ENCODE measurements at regions not wholly inside any gene's neighbourhood (a gene's known extent, or its start where the extent isn't known, plus 50 kb on each side); places are given as distances from the start of the nearest gene placed in this dataset.

- DNase-seq = no peak
Observed at GRCh38 chr4:1541449-1542225, 135.4 kb upstream of the NKX1-1 start.

GRCh38 chr4:1540601-1541375, 134.5 kb upstream of the NKX1-1 start:
- no peak for DNase-seq

GRCh38 chr4:1539859-1540600, 133.8 kb upstream of the NKX1-1 start:
- DNase-seq = no peak

GRCh38 chr4:1538941-1539772, 132.9 kb upstream of the NKX1-1 start:
- DNase-seq = no peak

- DNase-seq = no peak
Observed at GRCh38 chr4:1538096-1538410, 131.8 kb upstream of the NKX1-1 start.

- no peak for DNase-seq
Observed at GRCh38 chr4:1537410-1538095, 131.3 kb upstream of the NKX1-1 start.

GRCh38 chr4:1536579-1537409, 130.6 kb upstream of the NKX1-1 start:
- no peak for DNase-seq

- DNase-seq = no peak
Observed at GRCh38 chr4:1535926-1536578, 129.8 kb upstream of the NKX1-1 start.

GRCh38 chr4:1534876-1535526, 128.8 kb upstream of the NKX1-1 start:
- no peak for DNase-seq

GRCh38 chr4:1534095-1534872, 128.0 kb upstream of the NKX1-1 start:
- DNase-seq = no peak

GRCh38 chr4:1533501-1534064, 127.3 kb upstream of the NKX1-1 start:
- DNase-seq = no peak

GRCh38 chr4:1532549-1533395, 126.5 kb upstream of the NKX1-1 start:
- no peak for DNase-seq

- no peak for DNase-seq
Observed at GRCh38 chr4:1531683-1532548, 125.7 kb upstream of the NKX1-1 start.

- DNase-seq = no peak
Observed at GRCh38 chr4:1530356-1530755, 124.1 kb upstream of the NKX1-1 start.

- DNase-seq = no peak
Observed at GRCh38 chr4:1524761-1525160, 118.5 kb upstream of the NKX1-1 start.

- DNase-seq = no peak
Observed at GRCh38 chr4:1523907-1524636, 117.8 kb upstream of the NKX1-1 start.
